ENCODE measurements at regions not wholly inside any gene's neighbourhood (a gene's known extent, or its start where the extent isn't known, plus 50 kb on each side); places are given as distances from the start of the nearest gene placed in this dataset.
"Not testable (repeated sequence)": the region's sequence is repeated elsewhere in the genome, so short reads cannot be mapped to it uniquely, and the experiment has no call there.

GRCh38 chr13:80083853-80084676 lies 256.9 kb downstream of the SPRY2 start:
- in situ Hi-C loops (cut with MboI; ENCODE audit: low sequenced_read_pairs): no loop called here

- in situ Hi-C loops (cut with MboI; ENCODE audit: low sequenced_read_pairs): no loop called here
These were observed 257.7 kb downstream of the SPRY2 start for GRCh38 chr13:80083081-80083852.

DNA sequence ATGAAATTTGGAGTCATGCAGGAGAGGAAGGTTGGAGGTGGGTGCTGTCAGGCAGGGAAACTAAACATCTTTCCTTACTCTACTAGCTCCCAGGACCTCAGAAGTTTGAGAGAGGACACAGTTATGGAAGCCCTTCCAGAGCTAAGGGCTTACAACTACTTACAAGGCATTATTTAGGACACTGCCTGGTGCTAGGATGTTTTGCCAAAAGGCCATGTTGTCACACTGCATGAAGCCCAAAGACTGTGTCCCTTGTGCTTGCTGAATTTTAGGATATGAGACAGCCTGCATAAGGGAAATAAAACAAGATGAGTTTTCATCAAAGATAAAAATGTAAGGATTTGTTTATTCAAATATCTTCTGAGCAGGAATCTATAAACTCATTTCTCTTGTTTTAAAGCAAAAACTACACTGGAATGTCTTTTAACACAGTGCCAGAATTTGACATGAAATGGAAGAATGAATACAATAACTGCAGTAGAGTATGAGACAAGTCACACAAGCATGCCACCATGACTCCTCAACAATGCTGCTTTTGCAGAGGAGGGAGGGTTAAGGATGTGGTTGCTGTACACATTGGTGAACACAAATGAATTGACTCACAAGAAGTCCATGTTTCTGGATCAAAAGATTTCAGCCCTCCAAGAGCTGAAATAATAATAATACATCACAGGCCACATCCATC lies 258.4 kb downstream of the SPRY2 start:
- in situ Hi-C loops (cut with MboI; ENCODE audit: low sequenced_read_pairs): no loop called here

GRCh38 chr13:80074811-80075210 lies 266.1 kb downstream of the SPRY2 start:
- in situ Hi-C loops (cut with MboI; ENCODE audit: low sequenced_read_pairs): no loop called here

GRCh38 chr13:80074143-80074752 lies 266.7 kb downstream of the SPRY2 start:
- in situ Hi-C loops (cut with MboI; ENCODE audit: low sequenced_read_pairs): no loop called here

GRCh38 chr13:80072231-80072630 lies 268.7 kb downstream of the SPRY2 start:
- in situ Hi-C loops (cut with MboI; ENCODE audit: low sequenced_read_pairs): no loop called here

- in situ Hi-C loops (cut with MboI; ENCODE audit: low sequenced_read_pairs): no loop called here
These were observed 270.8 kb downstream of the SPRY2 start for GRCh38 chr13:80070024-80070703.

GRCh38 chr13:80069374-80069773 lies 271.6 kb downstream of the SPRY2 start:
- in situ Hi-C loops (cut with MboI; ENCODE audit: low sequenced_read_pairs): no loop called here

DNA sequence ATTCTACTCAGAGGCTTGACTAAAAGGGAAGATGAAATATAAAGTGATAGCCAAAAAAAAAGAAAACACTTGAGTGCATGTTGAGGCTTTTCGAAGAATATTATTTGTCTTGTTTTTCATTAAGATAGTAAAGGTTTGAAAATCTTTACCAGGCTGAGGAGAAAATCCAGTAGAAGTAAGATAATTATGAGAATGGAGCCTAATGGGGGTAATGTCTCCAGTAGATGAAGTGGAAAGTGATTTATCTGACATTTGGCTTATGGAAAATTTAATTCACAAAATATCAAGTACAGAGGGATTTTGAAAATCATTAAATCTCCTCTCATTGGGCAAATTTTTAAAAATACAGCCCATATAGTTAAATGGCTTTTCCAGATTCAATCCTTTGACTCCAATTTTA lies 274.9 kb downstream of the SPRY2 start:
- in situ Hi-C loops (cut with MboI; ENCODE audit: low sequenced_read_pairs): no loop called here

GRCh38 chr13:80062416-80062815 lies 278.5 kb downstream of the SPRY2 start:
- in situ Hi-C loops (cut with MboI; ENCODE audit: low sequenced_read_pairs): not testable (repeated sequence)

DNA sequence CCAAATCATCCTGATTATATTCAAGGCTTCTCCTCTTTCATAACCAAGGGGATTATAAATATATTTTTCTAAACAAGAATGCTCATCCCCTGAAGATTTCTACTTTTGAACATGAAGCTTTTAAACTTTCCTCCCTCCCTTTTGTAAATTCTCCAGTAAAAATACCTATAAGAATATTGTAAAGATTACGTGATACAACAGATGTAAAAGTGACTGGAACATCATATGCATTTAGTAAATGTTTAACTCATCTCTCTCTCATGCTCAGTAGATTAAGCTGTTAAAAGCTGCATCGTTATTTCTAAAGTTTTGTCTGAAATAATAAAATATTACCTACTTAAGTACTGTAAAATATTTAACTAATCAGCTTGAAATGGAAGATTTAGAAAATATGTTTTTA lies 281.1 kb downstream of the SPRY2 start:
- in situ Hi-C loops (cut with MboI; ENCODE audit: low sequenced_read_pairs): loop anchor here (10.0 kb wide), 1 partner anchor 105 kb away; no protein-coding TSS in a partner anchor

- in situ Hi-C loops (cut with MboI; ENCODE audit: low sequenced_read_pairs): loop anchor here (10.0 kb wide), 1 partner anchor 106 kb away; no protein-coding TSS in a partner anchor
These were observed 282.3 kb downstream of the SPRY2 start for GRCh38 chr13:80058626-80059025.

DNA sequence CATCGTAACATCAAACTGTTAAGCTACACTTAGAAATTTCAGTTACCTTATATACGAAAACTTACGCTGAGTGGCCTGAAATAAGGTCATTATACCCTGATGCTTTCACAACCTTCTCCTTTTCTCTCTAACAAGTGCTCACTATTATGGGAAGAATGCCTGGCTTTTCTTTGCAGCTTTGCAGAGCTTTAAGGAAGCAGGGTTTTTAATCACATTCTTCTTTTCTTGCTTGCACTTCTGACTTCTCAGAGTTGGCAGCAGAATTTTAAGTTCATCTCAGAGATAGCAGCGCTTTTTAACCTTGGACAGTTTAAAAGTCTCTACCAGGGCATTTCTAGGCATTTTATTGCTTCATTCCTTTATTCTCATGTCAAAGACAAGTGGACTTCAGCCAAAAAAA lies 285.1 kb downstream of the SPRY2 start:
- in situ Hi-C loops (cut with MboI; ENCODE audit: low sequenced_read_pairs): loop anchor here (10.0 kb wide), 1 partner anchor 109 kb away; no protein-coding TSS in a partner anchor

DNA sequence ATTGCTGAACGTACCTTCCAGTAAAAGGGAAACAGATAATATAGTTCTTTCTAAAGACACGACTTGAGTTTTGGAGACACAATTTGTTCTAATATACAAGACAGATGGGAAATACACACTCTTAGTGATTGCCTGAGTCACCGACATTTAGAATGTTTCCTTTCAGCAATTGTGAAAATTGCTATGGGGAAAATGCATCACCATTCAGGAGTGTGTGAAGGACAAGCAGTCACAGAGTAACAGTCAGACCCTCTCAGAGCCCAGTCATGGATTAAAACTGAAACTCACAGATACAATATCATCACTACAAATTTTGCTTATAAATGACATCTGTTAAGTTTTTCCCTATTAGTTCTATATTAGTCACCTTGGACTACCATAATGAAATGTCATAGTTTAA lies 286.1 kb downstream of the SPRY2 start:
- in situ Hi-C loops (cut with MboI; ENCODE audit: low sequenced_read_pairs): loop anchor here (10.0 kb wide), 1 partner anchor 110 kb away; no protein-coding TSS in a partner anchor

- in situ Hi-C loops (cut with MboI; ENCODE audit: low sequenced_read_pairs): loop anchor here (10.0 kb wide), 1 partner anchor 113 kb away; no protein-coding TSS in a partner anchor
These were observed 288.6 kb downstream of the SPRY2 start for GRCh38 chr13:80052286-80052685.

- in situ Hi-C loops (cut with MboI; ENCODE audit: low sequenced_read_pairs): loop anchor here (10.0 kb wide), 1 partner anchor 115 kb away; no protein-coding TSS in a partner anchor
These were observed 290.7 kb downstream of the SPRY2 start for GRCh38 chr13:80050252-80050651.

DNA sequence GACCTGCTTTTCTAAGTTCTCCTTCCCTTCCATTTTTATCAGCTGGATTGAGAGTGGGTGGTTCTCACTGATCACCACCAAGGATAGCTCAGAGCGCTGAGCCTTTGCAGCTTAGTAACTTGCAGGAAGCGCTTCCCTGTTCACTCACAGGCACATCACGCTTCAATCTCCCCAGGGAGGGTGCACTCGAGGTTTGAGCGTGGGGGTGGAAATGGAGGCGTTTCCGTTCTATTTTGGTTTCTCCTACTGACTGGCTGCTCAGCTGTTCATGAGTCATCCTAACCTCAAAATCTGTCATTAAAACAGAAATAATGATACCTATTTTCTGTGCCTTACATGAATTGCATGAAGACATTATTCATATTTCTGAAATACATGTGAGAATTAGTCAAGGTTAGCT lies 292.1 kb downstream of the SPRY2 start:
- in situ Hi-C loops (cut with MboI; ENCODE audit: low sequenced_read_pairs): loop anchor here (5.0 kb wide), 1 partner anchor 288 kb away; no protein-coding TSS in a partner anchor

- in situ Hi-C loops (cut with MboI; ENCODE audit: low sequenced_read_pairs): loop anchor here (5.0 kb wide), 1 partner anchor 289 kb away; no protein-coding TSS in a partner anchor
These were observed 292.9 kb downstream of the SPRY2 start for GRCh38 chr13:80048030-80048429.

GRCh38 chr13:80047406-80047805 lies 293.5 kb downstream of the SPRY2 start:
- in situ Hi-C loops (cut with MboI; ENCODE audit: low sequenced_read_pairs): loop anchor here (5.0 kb wide), 1 partner anchor 290 kb away; no protein-coding TSS in a partner anchor

DNA sequence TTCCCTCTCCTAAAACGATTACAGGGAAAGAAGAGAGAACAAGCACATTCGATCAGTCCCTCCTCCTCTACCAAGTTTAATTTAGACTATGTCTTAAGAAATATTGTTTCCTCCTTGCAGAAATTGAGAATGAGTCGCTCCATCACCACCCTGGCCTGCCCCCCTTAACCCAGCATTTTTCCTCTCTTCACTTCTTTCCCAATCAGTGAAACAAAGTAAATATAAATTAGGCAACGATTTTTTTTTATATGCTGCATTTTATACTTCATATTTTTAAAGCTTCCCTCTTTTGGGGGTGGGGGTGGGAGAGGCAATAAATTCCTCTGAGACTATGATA lies 300.0 kb downstream of the SPRY2 start:
- in situ Hi-C loops (cut with MboI; ENCODE audit: low sequenced_read_pairs): no loop called here

All from HL-60/S4 treated with phorbol 12-myristate 13-acetate at 8.2 ng/mL for 4 days and 3 days (cell line).